ENCODE measurements at regions not wholly inside any gene's neighbourhood (a gene's known extent, or its start where the extent isn't known, plus 50 kb on each side); places are given as distances from the start of the nearest gene placed in this dataset.

GRCh38 chr1:201655243-201655642 is 116.3 kb downstream of the NAV1 start:
- SMC1A ChIA-PET (ENCODE audit: uncharacterized antibody, unreplicated experiment): no interaction called here
- Histone ChIP-seq H3K4me2 (ENCODE audit: control insufficient read depth, insufficient read depth) (no peak overlapping the region), H3K4me3 (no peak overlapping the region), H3K36me3 (ENCODE audit: control insufficient read depth in 2 of 2, insufficient read depth in 2 of 2, low read length in 1 of 2) (no peaks in the 10 kb centered on the region), H3K9ac (ENCODE audit: control insufficient read depth, insufficient read depth, low read length) (no peak overlapping the region), H3K27me3 (replicated peaks in 1 of 2; ENCODE audit: control insufficient read depth in 2 of 2, insufficient read depth in 2 of 2, low read length in 1 of 2) (peaks cover 2 to 10% of the 10 kb centered on the region in 2 experiments; a peak in 3 of 4 replicates), H4K20me1 (ENCODE audit: control insufficient read depth, insufficient read depth) (no peaks in the 10 kb centered on the region; the same call in 1 of the 2 replicates), H2AFZ (ENCODE audit: control insufficient read depth, low read depth, low read length) (no peak overlapping the region), H3K9me3 (replicated peaks; ENCODE audit: control insufficient read depth, insufficient read depth, low read length) (no peaks in the 10 kb centered on the region), H3K79me2 (ENCODE audit: control insufficient read depth, insufficient read depth, low read length) (no peaks in the 10 kb centered on the region), H3K27ac (ENCODE audit: control insufficient read depth, insufficient read depth) (no peak overlapping the region), H3K4me1 (ENCODE audit: control insufficient read depth, insufficient read depth, low read length) (no peaks in the 10 kb centered on the region)
- intact Hi-C loops (cut with micrococcal nuclease; ENCODE audit: unreplicated experiment): no loop called here
- no TSS peak for BruUV-seq (replicated peaks)
- no peak for TF ChIP-seq TCF12 (IDR thresholded peaks at IDR 0.05; ENCODE audit: low read depth, low read length)
- DNase-seq (ENCODE audit: low read depth, low spot score) (no peak), ATAC-seq (no peak), FAIRE-seq (no peak)
- CTCF ChIA-PET: no interaction called here
- POLR2A ChIA-PET: interaction anchor here (0.6 kb wide), 1 partner anchor 878 kb away, joined by 4 read pairs; no protein-coding TSS in a partner anchor
- RAD21 ChIA-PET (ENCODE audit: unreplicated experiment): no interaction called here
- in situ Hi-C loops (cut with MboI): no loop called here
- WGBS (ENCODE audit: insufficient coverage, insufficient replicate concordance, low lambda C conversion rate, missing lambda C conversion rate): 17% methylated on average over 6 of the region's 6 CpGs

- Histone ChIP-seq H4K20me1 (ENCODE audit: control insufficient read depth, insufficient read depth) (no peaks in the 10 kb centered on the region; the same call in 1 of the 2 replicates), H3K36me3 (ENCODE audit: control insufficient read depth in 2 of 2, insufficient read depth in 2 of 2, low read length in 1 of 2) (no peaks in the 10 kb centered on the region), H2AFZ (ENCODE audit: control insufficient read depth, low read depth, low read length) (no peak overlapping the region), H3K4me1 (ENCODE audit: control insufficient read depth, insufficient read depth, low read length) (no peaks in the 10 kb centered on the region), H3K9me3 (replicated peaks; ENCODE audit: control insufficient read depth, insufficient read depth, low read length) (no peaks in the 10 kb centered on the region), H3K27ac (ENCODE audit: control insufficient read depth, insufficient read depth) (no peak overlapping the region), H3K4me2 (ENCODE audit: control insufficient read depth, insufficient read depth) (no peak overlapping the region), H3K27me3 (replicated peaks in 1 of 2; ENCODE audit: control insufficient read depth in 2 of 2, insufficient read depth in 2 of 2, low read length in 1 of 2) (peaks cover 2 to 8% of the 10 kb centered on the region in 2 experiments; a peak in 3 of 4 replicates), H3K4me3 (no peak overlapping the region), H3K79me2 (ENCODE audit: control insufficient read depth, insufficient read depth, low read length) (no peaks in the 10 kb centered on the region), H3K9ac (ENCODE audit: control insufficient read depth, insufficient read depth, low read length) (no peak overlapping the region)
- ATAC-seq (no peak), DNase-seq (ENCODE audit: low read depth, low spot score) (no peak), FAIRE-seq (no peak)
- in situ Hi-C loops (cut with MboI) (no loop called here), intact Hi-C loops (cut with micrococcal nuclease; ENCODE audit: unreplicated experiment) (no loop called here)
- POLR2A ChIA-PET: no interaction called here
- no peak for TF ChIP-seq MXI1 (IDR thresholded peaks at IDR 0.05; ENCODE audit: low read depth, low read length)
- 18% methylated on average over 4 of the region's 4 CpGs for WGBS (ENCODE audit: insufficient coverage, insufficient replicate concordance, low lambda C conversion rate, missing lambda C conversion rate)
- CTCF ChIA-PET: no interaction called here
- RAD21 ChIA-PET (ENCODE audit: unreplicated experiment): no interaction called here
- BruUV-seq (replicated peaks): no TSS peak
- SMC1A ChIA-PET (ENCODE audit: uncharacterized antibody, unreplicated experiment): no interaction called here
These were observed 117.0 kb downstream of the NAV1 start for GRCh38 chr1:201655910-201656309.

Data from GM12878 (cell line).